Esophagus squamous epithelium (tissue), 5 donors: ENCODE measurements at regions not wholly inside any gene's neighbourhood (a gene's known extent, or its start where the extent isn't known, plus 50 kb on each side); places are given as distances from the start of the nearest gene placed in this dataset.

Source experiments
- DNase-seq: peaks from one replicate; lab custom pipeline; 2025; lab: John Stamatoyannopoulos, UW
- H3K27ac ChIP-seq, 4 donors: fragments of 200-600 bp; sonication (generic); one replicate each; pipeline ENCODE4 v1.5.1; 2016 to 2019; ENCODE audit warnings: mild to moderate bottlenecking in 1 of 4
- H3K27me3 ChIP-seq, 4 donors: fragments of 200-600 bp; sonication (generic); 1 replicate in 3 of 4; 2 replicates in 1 of 4; pipeline versions ENCODE4 v1.5.1 to v1.6.0; 2017 to 2021; ENCODE audit warnings: antibody characterized with exemption in 1 of 4
- H3K36me3 ChIP-seq, 3 donors: fragments of 200-600 bp; sonication (generic); one replicate each; pipeline ENCODE4 v1.5.1; 2016 to 2019
- H3K4me1 ChIP-seq, 3 donors: fragments of 200-600 bp; sonication (generic); one replicate each; pipeline ENCODE4 v1.5.1; 2017 to 2019
- H3K4me3 ChIP-seq, 4 donors: fragments of 200-600 bp; sonication (generic); 1 replicate in 3 of 4; 2 replicates in 1 of 4; pipeline ENCODE4 v1.5.1; 2016 to 2019; ENCODE audit warnings: mild to moderate bottlenecking in 2 of 4, moderate library complexity in 1 of 4
- H3K9me3 ChIP-seq, 3 donors: fragments of 200-600 bp; sonication (generic); one replicate each; pipeline ENCODE4 v1.5.1; 2016 to 2019
- POLR2A ChIP-seq, 4 donors: fragments of 450-650 bp; IDR thresholded peaks; one replicate each; pipeline ENCODE4 v1.6.1; 2017; ENCODE audit warnings: antibody characterized with exemption in 4 of 4, mild to moderate bottlenecking in 4 of 4, moderate library complexity in 3 of 4
- WGBS, 2 donors: methylation state at CpG; one replicate each; pipeline ENCODE4 v1.1.5; 2018; 5-methylcytosine and 5-hydroxymethylcytosine counted together
- intact Hi-C: fragments of 100-400 bp; cut with DNase I; formaldehyde crosslinking; loops from one replicate; pipeline ENCODE4 v1.15.0; 2022
- TF ChIP-seq, protein P1 (sequence below), 6 experiments: fragments of 450-650 bp in 4 of 6; fragments of 200-600 bp in 2 of 6; sonication (generic) in 2 of 6; IDR thresholded peaks; one replicate each; pipeline ENCODE4 v1.5.1; 2016 to 2019; ENCODE audit warnings: antibody characterized with exemption in 6 of 6, mild to moderate bottlenecking in 4 of 6, moderate library complexity in 4 of 6
- donor health status: DM: yes; HTN: yes; CAD: no.

DNA sequence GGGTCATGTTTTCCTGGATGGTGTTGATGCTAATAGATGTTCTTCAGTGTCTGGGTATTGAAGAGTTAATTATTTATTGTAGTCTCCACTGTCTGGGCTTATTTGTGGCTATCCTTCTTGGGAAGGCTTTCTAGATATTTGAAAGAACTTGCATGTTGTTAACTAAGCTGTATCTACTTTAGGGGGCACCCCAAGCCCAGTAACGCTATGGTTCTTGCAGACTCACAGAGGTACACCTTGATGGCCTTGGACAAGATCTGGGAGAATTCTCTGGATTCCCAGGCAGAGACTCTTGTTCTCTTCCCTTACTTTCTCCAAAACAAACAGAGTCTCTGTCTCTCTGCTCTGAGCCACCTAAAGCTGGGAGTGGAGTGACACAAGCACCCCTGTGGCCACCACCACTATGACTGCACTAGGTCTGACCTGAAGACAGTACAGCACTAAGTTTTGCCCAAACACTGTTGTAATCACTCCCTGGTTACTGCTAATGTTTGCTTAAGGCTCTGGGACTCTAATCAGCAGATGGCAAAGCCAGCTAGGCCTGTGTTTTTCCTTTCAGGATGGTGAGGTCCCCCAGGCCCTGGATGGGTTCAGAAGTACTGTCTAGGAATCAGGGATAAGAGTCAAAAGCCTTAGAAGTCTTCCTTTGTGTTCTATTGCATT, 76.5 kb upstream of the C1orf21 start:
- Histone ChIP-seq H3K36me3 (no peaks in the 10 kb centered on the region), H3K9me3 (no peaks in the 10 kb centered on the region), H3K27ac (no peak overlapping the region), H3K27me3 (no peaks in the 10 kb centered on the region), H3K4me1 (no peaks in the 10 kb centered on the region), H3K4me3 (no peak overlapping the region)
- intact Hi-C loops, result no loop called here
- DNase-seq, result no peak
- TF ChIP-seq POLR2A (IDR thresholded peaks at IDR 0.05), result no peak
- TF ChIP-seq, protein P1, sequence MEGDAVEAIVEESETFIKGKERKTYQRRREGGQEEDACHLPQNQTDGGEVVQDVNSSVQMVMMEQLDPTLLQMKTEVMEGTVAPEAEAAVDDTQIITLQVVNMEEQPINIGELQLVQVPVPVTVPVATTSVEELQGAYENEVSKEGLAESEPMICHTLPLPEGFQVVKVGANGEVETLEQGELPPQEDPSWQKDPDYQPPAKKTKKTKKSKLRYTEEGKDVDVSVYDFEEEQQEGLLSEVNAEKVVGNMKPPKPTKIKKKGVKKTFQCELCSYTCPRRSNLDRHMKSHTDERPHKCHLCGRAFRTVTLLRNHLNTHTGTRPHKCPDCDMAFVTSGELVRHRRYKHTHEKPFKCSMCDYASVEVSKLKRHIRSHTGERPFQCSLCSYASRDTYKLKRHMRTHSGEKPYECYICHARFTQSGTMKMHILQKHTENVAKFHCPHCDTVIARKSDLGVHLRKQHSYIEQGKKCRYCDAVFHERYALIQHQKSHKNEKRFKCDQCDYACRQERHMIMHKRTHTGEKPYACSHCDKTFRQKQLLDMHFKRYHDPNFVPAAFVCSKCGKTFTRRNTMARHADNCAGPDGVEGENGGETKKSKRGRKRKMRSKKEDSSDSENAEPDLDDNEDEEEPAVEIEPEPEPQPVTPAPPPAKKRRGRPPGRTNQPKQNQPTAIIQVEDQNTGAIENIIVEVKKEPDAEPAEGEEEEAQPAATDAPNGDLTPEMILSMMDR (IDR thresholded peaks at IDR 0.05), result no peak
- 89 to 100% methylated on average over 1 of the region's 1 CpG for WGBS, 2 donors

DNA sequence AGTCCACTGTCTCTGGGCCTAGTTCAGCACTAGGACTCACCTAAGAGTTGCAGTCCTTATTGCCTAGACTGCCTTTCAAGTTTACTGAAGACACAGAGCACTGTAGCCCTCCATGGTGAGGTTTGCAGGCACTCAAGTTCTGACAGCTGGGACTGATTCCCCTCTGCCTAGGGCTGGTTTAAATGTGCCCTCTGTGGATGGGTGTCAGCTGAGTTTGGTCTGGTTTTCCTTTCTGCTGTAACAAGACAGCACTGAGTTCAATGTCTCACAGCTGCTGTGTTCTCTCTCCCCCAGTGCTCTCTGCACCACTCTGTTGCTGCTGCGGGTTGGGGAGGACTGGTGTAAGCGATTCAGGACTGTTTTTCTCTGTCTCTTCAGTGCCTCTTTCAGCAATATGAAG, 75.2 kb upstream of the C1orf21 start:
- intact Hi-C loops, result no loop called here
- no peak for DNase-seq
- H3K36me3 ChIP-seq, result no peaks in the 10 kb centered on the region
- H3K27me3 ChIP-seq, result no peaks in the 10 kb centered on the region
- no peaks in the 10 kb centered on the region for H3K4me1 ChIP-seq
- TF ChIP-seq POLR2A (IDR thresholded peaks at IDR 0.05), result no peak
- TF ChIP-seq, protein P1 (IDR thresholded peaks at IDR 0.05), result no peak
- H3K27ac ChIP-seq, result no peak overlapping the region
- WGBS, 2 donors, result 100% methylated on average over 2 of the region's 2 CpGs
- no peaks in the 10 kb centered on the region for H3K9me3 ChIP-seq
- no peak overlapping the region for H3K4me3 ChIP-seq

DNA sequence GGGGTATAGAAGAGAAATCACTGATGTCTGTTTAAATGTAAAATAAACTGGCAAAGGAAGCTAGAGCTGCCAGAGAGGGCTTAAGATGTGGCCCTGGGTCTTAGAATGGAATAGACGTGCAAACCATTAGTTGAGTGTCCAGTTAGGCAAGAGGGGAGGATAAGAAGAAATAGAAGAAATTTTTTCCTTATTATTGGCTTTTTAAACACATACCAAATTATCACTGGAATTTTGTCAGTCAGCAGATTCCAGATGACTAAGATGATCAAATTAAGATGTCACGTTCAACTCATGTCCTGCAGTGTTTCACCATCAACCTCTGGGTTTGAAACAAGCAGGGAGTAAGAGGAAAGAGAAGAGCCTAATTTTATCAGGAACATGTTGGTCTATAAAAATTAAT, 71.6 kb upstream of the C1orf21 start:
- no peak for DNase-seq

DNA sequence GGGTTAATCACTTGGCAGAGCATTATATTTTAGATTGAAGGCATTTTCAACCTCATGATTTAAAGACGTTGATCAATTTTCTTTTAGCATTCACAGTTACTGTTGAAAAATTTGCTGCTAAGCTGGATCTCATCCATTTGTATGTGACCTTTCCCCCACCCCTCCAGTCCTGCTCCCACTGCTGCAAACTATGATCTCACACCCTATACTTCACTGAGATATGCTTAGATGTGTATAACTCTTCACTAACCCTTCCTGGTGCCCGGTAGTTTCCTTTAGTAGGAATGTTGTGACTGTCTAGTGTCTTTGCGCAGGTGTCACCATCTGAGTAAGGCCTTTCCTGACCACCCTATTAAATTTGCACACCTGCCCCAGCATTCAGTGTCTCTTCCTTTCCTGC, 67.0 kb upstream of the C1orf21 start:
- no peak for DNase-seq
- Histone ChIP-seq H3K36me3 (no peaks in the 10 kb centered on the region), H3K9me3 (no peaks in the 10 kb centered on the region), H3K27me3 (no peaks in the 10 kb centered on the region), H3K4me3 (no peak overlapping the region), H3K27ac (no peak overlapping the region), H3K4me1 (no peaks in the 10 kb centered on the region)
- TF ChIP-seq POLR2A (IDR thresholded peaks at IDR 0.05), result no peak
- TF ChIP-seq, protein P1 (IDR thresholded peaks at IDR 0.05), result no peak
- intact Hi-C loops, result no loop called here
- 73 to 82% methylated on average over 3 of the region's 3 CpGs for WGBS, 2 donors

More for the DNA sequence above, 71.6 kb upstream of the C1orf21 start:
- no peak overlapping the region for H3K27ac ChIP-seq
- no peaks in the 10 kb centered on the region for H3K27me3 ChIP-seq
- no peak overlapping the region for H3K4me3 ChIP-seq
- H3K36me3 ChIP-seq, result no peaks in the 10 kb centered on the region
- WGBS, 2 donors, result 68 to 81% methylated on average over 2 of the region's 2 CpGs
- no peak for TF ChIP-seq POLR2A (IDR thresholded peaks at IDR 0.05)
- TF ChIP-seq, protein P1 (IDR thresholded peaks at IDR 0.05), result no peak
- no peaks in the 10 kb centered on the region for H3K4me1 ChIP-seq
- no peaks in the 10 kb centered on the region for H3K9me3 ChIP-seq
- intact Hi-C loops, result no loop called here

DNA sequence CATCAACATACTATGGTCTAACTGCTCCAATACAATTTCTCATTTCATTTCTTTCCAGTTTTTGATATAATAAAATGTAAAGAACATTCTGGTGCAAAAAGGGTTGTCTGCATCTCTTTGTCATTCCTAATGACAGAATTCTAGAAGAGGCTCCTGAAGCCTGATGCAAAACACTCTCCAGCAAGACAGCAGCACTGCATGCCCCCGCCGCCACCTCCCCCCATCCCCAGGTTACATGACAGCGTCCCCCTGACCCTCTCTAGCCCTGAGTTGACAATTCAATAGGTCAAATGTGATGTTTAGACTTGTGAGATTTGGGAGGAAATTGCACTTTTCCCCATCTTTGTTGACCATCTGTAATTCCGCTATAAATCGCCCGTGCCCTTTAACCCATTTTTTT, 64.6 kb upstream of the C1orf21 start:
- WGBS, 2 donors, result 70 to 88% methylated on average over 5 to 6 of the region's 6 CpGs
- no peak for DNase-seq
- intact Hi-C loops, result no loop called here
- Histone ChIP-seq H3K4me1 (no peaks in the 10 kb centered on the region), H3K27me3 (no peaks in the 10 kb centered on the region), H3K36me3 (no peaks in the 10 kb centered on the region), H3K27ac (no peak overlapping the region), H3K4me3 (no peak overlapping the region), H3K9me3 (no peaks in the 10 kb centered on the region)
- no peak for TF ChIP-seq POLR2A (IDR thresholded peaks at IDR 0.05)
- TF ChIP-seq, protein P1 (IDR thresholded peaks at IDR 0.05), result no peak
